NOMO-1 treated with DMSO at 0.1 percent for 48 hours (cell line): ENCODE measurements at regions not wholly inside any gene's neighbourhood (a gene's known extent, or its start where the extent isn't known, plus 50 kb on each side); places are given as distances from the start of the nearest gene placed in this dataset.

Experiments used
- DNase-seq: peaks from one replicate; lab custom pipeline; 2025; ENCODE audit not compliant: unreplicated experiment; lab: John Stamatoyannopoulos, UW

DNA sequence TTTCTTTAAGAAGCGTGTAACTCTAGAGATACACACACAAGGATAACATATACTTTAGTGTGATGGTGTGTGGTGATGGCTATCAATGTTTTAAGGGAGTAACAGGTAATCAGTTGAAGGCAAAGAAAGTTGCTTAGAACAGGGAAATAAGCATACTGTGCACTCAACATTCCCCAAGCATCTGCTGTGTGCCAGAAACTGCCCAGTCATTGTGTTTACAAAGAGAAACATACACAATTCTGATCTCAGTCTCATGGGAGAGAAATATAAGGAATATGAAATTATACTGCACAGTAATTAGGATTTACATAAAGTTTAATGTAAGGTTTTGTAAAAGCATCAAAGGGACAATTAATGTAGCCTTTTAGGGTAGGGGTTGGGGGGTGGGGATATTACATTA, 224.1 kb upstream of the TYRP1 start:
- no peak for DNase-seq

DNA sequence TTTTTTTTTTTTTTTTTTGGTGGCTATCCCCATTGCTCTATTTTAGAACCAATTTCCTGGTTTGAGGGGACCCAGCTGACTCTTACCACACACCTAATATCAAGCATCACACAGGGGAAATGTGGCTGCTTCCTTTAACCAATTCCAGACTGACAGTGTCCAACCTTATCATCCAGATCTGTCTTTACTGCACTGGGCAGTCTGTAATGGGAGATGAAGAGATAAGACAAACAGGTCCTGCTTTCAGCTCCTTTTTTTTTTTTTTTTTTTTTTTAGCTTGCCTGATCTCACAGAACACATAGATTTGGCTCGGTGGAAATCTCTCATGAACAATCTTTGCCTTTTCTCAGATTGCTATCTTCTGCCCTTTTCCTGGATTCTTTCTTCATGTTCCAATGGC, 198.8 kb upstream of the TYRP1 start:
- DNase-seq = no peak

DNA sequence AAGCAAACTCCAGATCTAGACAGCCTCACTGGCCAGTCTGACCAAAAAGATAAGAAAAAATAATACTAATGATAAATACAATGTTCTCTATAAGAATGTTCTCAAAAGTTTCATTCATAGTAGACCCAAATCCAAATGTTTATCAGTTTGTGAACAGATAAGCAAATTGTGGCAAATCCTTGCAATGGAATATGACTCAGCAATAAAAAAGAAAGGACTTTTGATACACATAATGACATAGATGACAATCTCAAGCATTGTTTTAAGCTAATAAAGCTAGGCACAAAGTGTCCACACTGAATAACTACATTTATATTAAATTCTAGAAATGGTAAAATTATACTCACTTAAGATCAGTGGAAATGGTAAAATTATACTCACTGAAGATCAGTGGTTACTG, 195.4 kb upstream of the TYRP1 start:
- no peak for DNase-seq

DNA sequence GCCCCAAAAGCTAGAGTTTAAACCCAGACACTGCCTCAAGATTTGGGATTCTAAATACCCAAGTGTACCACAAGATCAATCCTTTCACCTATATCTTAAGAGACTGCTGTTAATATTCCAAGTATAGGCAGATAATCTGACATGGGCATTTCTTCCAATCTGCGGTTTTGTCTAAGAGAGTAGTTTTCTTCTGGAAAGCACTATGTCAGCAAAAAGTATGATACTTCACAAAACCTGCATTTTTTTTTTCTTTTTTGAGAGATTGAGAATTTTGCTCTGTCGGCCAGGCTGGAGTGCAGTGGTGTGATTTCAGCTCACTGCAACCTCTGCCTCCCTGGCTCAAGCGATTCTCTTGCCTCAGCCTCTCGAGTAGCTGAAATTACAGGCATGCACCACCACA, 190.7 kb upstream of the TYRP1 start:
- DNase-seq = no peak

DNA sequence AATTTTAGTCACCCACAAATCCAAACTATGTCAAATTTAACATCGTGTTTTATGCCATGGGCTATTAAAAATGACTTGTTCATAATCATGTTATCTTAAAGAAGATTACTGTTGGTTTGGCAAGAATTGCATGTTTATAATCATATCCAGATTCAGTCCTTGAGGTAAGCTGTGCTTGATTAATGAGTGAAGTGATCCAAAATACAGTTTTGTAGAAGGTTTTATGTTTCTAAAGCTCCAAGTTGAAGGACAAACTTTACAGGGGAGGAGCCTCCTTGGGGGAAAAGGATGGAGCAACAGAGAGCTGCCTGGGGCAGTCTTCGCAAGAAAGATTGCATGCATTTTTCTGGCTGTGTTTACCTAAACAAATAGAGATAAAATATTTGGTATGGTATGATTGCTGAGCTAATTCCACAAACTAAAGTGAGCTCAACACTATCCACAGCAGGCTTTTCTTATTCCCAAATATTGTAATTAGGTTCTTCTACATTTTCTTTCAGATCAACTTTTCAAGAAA, 189.5 kb upstream of the TYRP1 start:
- no peak for DNase-seq

DNA sequence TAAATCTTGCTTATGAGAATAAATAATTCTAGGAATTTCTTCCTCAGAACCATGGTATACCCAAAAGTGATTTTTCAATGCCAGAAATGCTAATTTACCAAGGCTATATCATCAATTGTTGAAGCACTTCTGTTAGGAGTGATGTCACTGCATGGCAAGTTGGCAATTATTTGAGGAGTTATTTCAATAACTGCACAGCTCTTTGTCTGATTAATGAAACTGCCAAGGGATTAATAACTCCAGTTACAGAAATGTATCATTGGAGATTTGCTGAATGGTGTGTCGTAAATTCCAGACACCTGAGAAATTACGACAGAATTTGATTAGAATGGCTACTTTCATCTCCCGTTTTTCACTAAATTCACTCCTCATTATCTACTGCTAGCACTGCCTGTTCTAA, 182.6 kb upstream of the TYRP1 start:
- DNase-seq = no peak

DNA sequence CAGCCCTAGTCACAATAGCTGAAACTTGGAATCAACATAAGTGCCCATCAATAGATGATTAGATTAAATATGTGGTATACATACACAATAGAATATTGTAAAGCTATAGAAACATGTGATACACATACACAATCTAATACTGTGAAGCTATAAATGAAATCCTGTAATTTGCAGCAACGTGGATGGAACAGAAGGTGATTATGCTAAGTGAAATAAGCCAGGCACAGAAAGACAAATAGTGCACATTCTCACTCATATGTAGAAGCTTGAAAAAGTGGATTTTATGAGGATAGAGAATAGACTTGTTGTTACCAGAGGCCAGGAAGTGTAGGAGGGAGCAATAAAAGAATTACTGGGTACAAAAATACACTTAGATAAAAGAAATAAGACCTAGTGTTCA, 181.5 kb upstream of the TYRP1 start:
- no peak for DNase-seq

DNA sequence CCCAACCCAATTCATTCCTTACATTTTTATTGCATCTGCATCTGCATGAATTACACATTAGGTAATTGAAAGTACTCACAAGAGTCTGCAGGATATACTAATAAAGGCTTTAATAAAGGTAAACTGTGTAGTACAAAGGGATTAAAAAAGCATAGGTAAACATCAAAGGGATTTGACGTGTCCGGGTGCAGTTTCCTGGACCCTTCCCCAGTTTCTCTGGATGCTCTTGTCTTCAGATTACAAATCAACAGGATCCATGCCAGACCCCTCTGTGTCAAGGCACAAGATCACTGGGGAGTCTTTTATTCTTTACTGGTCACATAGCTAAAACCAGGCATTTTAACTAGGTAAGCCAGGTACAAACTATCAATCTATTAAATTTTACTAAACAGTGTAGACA, 177.2 kb upstream of the TYRP1 start:
- DNase-seq = no peak

DNA sequence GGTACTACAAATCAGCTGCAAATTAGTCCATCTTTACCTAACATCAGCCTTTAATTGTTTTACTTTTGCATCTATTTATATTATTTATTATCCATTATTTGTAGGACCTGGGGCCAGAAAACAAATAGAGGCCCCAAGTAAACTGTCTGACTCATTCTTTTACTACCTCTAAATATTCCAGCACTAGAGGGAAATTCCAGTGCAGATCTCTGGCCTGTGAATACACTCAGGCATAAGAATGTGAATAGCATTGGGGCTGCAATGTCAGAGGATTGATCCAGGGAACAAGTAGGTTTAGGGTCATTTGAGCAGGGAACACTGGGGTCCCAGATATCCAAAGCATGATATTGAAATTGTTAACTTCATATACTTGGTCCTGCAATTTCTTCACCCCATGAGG, 176.6 kb upstream of the TYRP1 start:
- DNase-seq = no peak

DNA sequence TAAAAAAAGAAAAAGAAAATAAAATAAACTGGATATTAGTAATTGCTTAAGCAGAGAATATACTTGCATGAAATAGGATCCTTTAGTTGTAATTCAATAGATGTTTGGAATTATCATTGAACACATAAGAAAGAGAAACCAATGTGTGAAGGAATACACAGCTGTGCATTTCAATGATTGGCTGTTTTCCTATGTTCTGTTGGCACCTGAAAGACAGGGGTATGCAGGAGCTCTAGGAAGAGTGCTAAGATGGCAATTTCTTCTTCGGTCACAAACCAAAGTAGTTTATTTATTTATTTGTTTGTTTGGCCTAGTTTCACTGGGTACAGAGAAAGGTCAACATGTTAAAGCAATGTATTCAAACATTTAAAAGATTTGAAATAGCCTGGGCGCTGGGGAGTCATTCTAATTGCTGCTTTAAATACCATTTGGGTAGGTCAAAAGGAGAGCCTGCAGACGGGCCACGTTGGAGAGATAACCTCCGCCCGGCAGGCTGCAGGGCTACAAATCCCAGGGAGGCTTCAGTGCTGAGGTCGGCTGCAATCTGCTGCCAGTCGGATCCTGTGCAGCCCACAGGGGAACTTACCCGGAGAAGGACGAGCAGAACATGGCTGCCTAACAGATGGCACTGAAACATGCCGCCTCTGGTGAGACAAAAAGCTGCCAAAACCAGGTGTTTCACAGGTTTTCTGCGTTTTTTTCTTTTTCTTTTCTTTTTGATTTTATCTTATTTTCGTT, 154.2 kb upstream of the TYRP1 start:
- DNase-seq = no peak

DNA sequence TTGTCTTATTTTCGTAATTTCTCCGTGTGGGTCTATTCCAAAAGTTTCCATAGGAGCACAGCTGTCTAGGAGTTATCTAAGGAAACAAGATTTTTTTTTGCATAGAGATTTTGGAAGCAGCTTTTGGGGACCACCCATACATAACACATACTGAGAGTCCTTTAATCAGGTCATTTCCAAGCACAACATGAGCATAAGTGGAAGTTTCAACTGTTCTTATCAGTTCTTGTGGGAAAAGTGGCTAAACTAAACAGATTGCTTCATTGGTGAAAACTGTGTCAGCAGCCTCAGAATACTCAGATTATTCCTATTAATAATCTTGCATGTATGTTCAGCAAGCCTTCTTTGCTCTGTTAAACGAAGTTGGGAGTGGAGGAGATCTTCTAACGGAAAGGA, 153.6 kb upstream of the TYRP1 start:
- no peak for DNase-seq

DNA sequence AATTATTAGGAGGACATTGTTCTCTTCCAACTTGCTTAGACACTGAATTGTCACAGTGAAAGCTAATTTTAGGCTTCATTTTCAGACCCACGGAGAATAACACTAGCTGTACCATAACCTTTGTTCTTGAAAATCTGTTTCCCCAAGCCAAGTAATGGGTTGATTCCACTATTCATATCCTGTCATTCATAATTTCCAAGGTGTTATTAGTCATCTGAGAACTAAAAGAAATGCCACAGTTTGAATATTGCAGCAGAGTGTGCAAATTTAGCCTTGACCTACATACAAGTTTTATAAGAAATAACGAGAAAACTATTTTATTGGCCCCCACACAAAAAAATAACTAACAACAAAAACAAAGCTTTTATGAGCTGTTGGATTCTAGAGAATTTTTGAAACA, 148.5 kb upstream of the TYRP1 start:
- no peak for DNase-seq

DNA sequence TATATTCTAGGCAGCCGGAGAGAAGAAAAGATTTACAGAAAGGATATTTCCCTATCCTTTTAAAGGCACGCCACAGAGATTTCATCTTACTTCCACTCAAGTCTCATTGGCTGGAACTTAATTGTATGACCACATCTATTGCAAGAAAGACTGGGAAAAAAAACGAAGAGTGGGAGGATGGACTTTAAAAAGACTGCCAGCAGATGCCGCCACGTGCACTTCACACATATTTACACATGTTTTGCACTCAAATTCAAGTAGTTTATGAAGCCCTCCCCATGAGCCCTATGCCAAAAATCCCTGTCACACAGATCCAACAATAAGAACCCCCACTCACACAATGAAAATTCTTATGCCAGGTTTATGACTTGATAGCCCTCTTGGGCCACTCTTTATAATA, 138.5 kb upstream of the TYRP1 start:
- DNase-seq = no peak

DNA sequence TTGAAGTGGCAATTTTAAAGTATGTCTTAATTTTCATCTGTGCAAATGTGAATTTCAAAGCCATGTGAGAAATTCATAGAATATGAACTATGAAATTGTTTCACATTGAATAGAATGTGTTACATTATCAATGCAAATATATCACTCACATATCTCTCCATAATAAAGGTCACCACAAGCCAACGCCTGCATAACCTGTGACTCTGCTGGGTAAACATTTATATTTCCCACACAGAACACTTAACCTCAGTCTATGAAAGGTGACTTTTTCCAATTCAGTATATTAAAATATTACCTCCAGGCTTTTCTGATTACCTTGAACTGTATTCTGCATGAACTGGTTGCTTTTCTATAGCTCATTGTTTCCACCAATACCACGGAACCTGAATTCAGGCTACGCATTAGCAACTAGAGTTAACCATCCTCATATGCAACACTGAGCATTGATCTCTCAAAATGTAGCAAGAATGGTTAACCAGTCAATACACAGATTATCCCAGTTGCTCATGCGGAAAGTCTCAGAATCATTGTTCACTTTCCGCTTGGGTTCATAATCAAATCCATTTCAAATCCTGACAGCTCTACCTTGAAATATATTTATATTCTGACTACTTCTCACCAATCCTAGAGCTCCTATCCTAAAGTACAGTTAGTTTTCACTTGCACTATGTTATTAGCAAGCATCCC, 126.6 kb upstream of the TYRP1 start:
- DNase-seq = no peak

DNA sequence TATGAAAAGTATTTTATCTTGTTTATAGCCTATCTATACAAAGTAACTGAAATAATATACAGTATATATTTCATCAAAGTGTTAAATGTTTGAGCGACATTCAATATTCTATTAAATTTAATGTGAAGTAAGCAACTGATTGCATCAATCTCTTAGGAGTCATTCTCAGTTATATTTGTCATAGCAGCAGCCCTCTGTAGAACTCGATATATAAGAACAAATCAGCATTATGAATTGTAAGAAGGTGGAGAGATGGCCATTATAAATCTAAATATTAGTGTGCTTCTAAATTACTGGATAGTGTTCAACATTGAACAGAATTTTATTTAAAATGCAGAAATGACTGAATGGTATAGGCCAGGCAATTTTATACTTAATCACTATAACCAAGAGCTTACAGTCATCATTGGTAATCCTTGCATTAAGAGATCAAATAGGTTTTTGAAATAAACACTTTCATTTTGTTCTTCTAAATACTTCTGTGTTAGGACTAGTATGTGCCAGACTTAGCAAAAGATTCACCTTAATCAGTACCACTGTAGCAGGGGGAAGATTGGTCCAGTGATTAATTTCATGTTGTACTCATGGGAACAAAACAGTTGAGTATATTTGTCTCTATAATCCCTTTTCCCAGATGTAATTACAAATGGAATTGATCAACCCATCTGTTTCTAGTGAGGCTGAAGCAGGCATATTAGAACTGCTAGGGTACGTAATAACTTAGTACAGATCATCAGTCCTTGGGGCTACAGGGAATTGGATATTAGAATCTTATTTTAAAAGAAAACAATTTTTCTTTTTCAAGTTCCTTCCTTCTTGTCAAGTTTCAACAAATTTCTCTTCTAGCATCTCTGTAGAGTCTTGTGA, 108.3 kb upstream of the TYRP1 start:
- DNase-seq = no peak

DNA sequence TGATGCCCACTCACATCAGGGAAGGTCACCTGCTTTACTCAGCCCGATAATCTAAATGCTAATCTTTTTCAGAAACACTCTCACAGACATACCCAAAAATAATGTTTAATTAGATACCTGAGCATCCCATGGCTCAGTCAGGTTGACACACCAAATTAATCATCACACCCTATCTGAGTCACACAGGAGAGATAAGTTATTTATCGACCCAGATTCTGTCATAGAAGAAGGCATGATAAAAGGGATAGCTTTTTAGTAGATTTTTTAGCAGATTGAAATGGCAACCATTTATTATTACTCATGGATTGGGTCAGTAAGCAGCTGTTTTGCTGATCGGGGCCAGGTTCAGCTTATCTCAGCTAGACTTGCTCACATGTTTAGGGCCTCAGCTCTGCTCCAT, 97.8 kb upstream of the TYRP1 start:
- no peak for DNase-seq

DNA sequence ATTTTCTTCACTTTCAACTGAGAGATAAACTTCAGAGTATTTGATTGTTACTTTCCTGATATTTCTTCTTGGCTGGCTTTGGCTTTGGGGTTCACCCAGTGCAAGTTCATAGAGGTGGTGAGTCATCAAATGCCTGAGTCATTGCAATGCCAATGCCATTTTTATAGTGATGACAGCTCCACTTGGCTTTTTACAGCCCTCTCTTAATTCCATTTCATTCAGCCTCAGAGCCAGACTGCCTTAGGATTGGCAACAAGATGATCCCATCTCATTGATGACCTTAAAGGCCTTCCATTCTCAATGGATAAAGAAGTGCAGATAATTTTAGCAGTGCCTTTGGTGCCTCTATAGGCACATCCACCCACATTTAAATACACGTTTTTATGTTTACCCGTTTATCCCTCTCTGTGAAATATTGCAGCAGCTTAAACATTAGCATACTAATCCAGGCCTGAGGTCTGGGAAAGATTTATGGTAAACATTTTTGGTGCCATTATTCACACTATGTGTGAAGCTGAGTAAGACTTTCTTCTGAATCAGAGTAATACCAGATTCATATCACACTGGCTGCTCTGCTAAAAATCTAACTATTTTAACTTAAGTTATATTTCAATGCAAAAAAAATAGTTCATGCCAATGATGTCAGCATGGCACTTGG, 88.9 kb upstream of the TYRP1 start:
- DNase-seq = no peak

DNA sequence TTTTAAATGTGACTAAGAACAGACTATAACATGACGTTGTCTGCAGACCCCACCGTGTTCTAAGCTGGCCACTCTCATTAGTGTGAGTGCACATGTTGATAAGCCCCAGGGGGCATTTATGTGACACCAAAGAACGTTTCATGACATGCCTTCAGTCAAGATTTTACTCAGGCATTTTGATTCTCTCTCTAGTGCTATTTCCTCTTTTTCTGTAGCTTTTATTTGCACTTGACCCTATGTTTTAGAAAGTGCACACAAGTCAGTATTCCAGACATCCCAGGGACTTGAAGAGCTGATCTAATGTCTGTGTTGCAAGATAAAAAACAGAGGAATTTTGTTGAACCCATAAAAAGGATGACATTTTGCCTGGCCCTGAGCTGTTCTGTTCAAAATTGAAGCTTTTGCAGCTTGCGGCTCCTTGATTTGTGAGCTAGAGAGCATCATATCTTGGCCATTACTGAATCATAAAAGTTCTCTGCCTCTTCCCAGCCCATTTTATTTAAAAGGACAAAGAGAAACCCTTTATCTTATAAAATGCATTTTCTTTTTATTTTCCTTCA, 80.9 kb upstream of the TYRP1 start:
- DNase-seq = no peak

DNA sequence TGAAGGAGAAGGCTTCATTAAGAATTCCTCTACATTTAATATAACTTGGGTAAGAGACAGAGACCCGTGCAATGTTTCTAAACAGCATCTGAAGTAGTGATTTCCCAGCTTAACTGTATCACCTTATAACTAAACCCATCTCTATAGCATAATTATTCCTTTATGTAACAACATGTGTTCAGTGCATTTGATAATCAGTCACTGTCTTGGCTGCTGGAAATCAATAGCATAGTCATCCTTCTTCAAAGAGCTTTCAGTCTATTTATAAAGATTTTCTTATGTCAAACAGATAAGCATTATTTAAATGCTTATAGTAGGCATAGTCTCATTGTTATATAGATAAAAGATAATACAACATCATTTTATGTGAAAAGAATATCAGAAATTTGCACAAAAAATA, 80.1 kb upstream of the TYRP1 start:
- DNase-seq = no peak

DNA sequence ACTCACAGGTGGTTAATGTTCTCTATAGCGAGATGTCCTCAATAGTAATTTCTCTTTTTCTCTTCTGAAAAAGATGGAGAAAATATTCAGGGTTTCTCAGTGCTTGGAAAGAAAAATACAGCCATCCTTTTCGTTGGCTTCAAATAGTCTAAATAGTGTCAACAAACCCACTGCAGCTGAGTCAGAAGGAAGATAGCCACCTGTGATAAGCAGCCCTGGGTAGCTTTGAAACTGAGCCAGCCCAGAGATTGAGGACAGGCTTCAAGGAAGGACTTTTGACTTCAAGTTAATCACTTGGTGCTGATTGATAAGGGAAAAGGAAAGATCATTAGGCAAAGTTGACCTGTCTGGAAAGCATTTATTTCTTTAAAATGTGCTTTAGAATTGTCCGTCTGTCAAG, 78.7 kb upstream of the TYRP1 start:
- DNase-seq = no peak

DNA sequence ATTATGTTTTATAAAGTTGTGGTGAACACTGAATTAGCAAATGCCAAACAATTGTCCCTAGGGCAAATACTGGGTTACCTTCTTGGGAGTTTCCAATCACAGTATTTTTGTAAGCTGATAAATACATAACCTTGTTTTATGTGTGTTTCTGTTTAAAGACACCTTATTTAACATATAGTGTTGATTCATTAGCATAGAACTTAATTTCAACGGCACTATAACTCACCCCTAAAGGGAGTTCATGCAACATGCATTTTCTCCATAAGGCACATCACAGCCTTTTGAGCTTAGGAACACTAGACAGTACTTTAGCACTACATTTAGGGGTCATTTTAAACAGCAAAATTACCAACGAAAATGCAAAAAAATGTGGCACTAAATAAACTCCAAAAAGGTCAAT, 74.2 kb upstream of the TYRP1 start:
- DNase-seq = no peak
